HEK293 (cell line): ENCODE measurements at regions not wholly inside any gene's neighbourhood (a gene's known extent, or its start where the extent isn't known, plus 50 kb on each side); places are given as distances from the start of the nearest gene placed in this dataset.

ENCODE experiments used
- CTCF ChIA-PET: fragments of 350-600 bp; formaldehyde crosslinking; extraction: SDS; loops from one replicate; lab custom pipeline; 2021; ENCODE audit warnings: antibody characterized with exemption; lab: Yijun Ruan, JAX
- POLR2A ChIA-PET: fragments of 300-600 bp; formaldehyde crosslinking; extraction: SDS; loops from one replicate; lab custom pipeline; 2020; ENCODE audit warnings: antibody characterized with exemption, inconsistent platforms; lab: Yijun Ruan, JAX
- H3K27ac ChIP-seq: fragments of 200-500 bp; sonication (Bioruptor generic); 2 replicates; pipeline ENCODE4 v1.5.1; 2014; ENCODE audit warnings: low read depth, low read length, control low read depth, inconsistent platforms; ENCODE audit errors: extremely low read depth
- H3K36me3 ChIP-seq, 2 experiments: fragments of 200-500 bp in 1 of 2; sonication (Bioruptor generic) in 1 of 2; 1 replicate in 1 of 2; 2 replicates in 1 of 2; pipeline ENCODE4 v1.5.1; 2014 to 2017; ENCODE audit warnings: inconsistent platforms in 2 of 2, low read length in 2 of 2; ENCODE audit not compliant: control insufficient read depth in 2 of 2, insufficient read depth in 1 of 2
- H3K4me1 ChIP-seq: fragments of 200-500 bp; sonication (Bioruptor generic); 2 replicates; pipeline ENCODE4 v1.5.1; 2014; ENCODE audit warnings: mild to moderate bottlenecking, low read length, inconsistent platforms; ENCODE audit not compliant: control insufficient read depth, insufficient read depth
- H3K4me3 ChIP-seq: 2 replicates; pipeline ENCODE4 v1.5.1; 2011; ENCODE audit warnings: low read depth, mild to moderate bottlenecking, control low read depth, low read length, moderate library complexity
- H3K9me3 ChIP-seq: fragments of 200-500 bp; sonication (Bioruptor generic); 2 replicates; pipeline ENCODE4 v1.5.1; 2014; ENCODE audit warnings: low read depth, low read length, inconsistent platforms; ENCODE audit not compliant: control insufficient read depth, insufficient read depth
- ATF2 ChIP-seq: fragments of 450-650 bp; formaldehyde crosslinking; IDR thresholded peaks from 2 replicates; pipeline ENCODE4 v1.5.1; 2016; ENCODE audit warnings: missing biosample characterization, missing genetic modification characterization, low read depth
- KLF17 ChIP-seq: fragments of 450-650 bp; formaldehyde crosslinking; IDR thresholded peaks from 2 replicates; pipeline ENCODE4 v1.5.1; 2016; ENCODE audit warnings: missing biosample characterization, missing genetic modification characterization
- KLF7 ChIP-seq: fragments of 450-650 bp; formaldehyde crosslinking; IDR thresholded peaks from 2 replicates; pipeline ENCODE4 v1.5.1; 2016; ENCODE audit warnings: missing biosample characterization, missing genetic modification characterization, borderline replicate concordance
- OVOL3 ChIP-seq: fragments of 450-650 bp; formaldehyde crosslinking; IDR thresholded peaks from 2 replicates; pipeline ENCODE4 v1.5.1; 2016; ENCODE audit warnings: missing biosample characterization, missing genetic modification characterization
- REPIN1 ChIP-seq: fragments of 450-650 bp; formaldehyde crosslinking; IDR thresholded peaks from 2 replicates; pipeline ENCODE4 v1.5.1; 2017; ENCODE audit warnings: missing biosample characterization, missing genetic modification characterization, low read depth
- YY1 ChIP-seq: fragments of 450-650 bp; formaldehyde crosslinking; IDR thresholded peaks from 2 replicates; pipeline ENCODE4 v1.5.1; 2018; ENCODE audit warnings: missing biosample characterization, missing genetic modification characterization
- ZBTB26 ChIP-seq: fragments of 450-650 bp; formaldehyde crosslinking; optimal IDR thresholded peaks from 2 replicates; pipeline ENCODE3; 2016; ENCODE audit warnings: missing biosample characterization, mild to moderate bottlenecking, missing genetic modification characterization
- ZBTB8A ChIP-seq: fragments of 450-650 bp; formaldehyde crosslinking; IDR thresholded peaks from 2 replicates; pipeline ENCODE4 v1.5.1; 2016; ENCODE audit warnings: missing biosample characterization, missing genetic modification characterization
- ZFHX2 ChIP-seq: fragments of 450-650 bp; formaldehyde crosslinking; conservative IDR thresholded peaks from 2 replicates; pipeline ENCODE4 v1.5.1; 2016; ENCODE audit warnings: missing biosample characterization, missing genetic modification characterization
- ZNF133 ChIP-seq: fragments of 450-650 bp; formaldehyde crosslinking; IDR thresholded peaks from 2 replicates; pipeline ENCODE4 v1.5.1; 2016; ENCODE audit warnings: missing biosample characterization, missing genetic modification characterization
- ZNF140 ChIP-seq: fragments of 450-650 bp; formaldehyde crosslinking; IDR thresholded peaks from 2 replicates; pipeline ENCODE4 v1.5.1; 2016; ENCODE audit warnings: missing biosample characterization, missing genetic modification characterization
- ZNF175 ChIP-seq: fragments of 450-650 bp; formaldehyde crosslinking; IDR thresholded peaks from 2 replicates; pipeline ENCODE4 v1.5.1; 2016; ENCODE audit warnings: missing biosample characterization, missing genetic modification characterization
- ZNF239 ChIP-seq: fragments of 450-650 bp; formaldehyde crosslinking; IDR thresholded peaks from 2 replicates; pipeline ENCODE4 v1.5.1; 2016; ENCODE audit warnings: missing biosample characterization, missing genetic modification characterization
- ZNF248 ChIP-seq: fragments of 450-650 bp; formaldehyde crosslinking; IDR thresholded peaks from 2 replicates; pipeline ENCODE4 v1.5.1; 2017; ENCODE audit warnings: missing biosample characterization, missing genetic modification characterization
- ZNF274 ChIP-seq, 2 experiments: fragments of 200-500 bp in 1 of 2; fragments of 450-650 bp in 1 of 2; sonication (Bioruptor generic) in 1 of 2; formaldehyde crosslinking in 1 of 2; IDR thresholded peaks; 2 replicates each; pipeline versions ENCODE4 v1.5.1 to v1.6.1; 2014 to 2016; ENCODE audit warnings: borderline replicate concordance in 1 of 2, inconsistent platforms in 1 of 2, low read length in 1 of 2, missing biosample characterization in 1 of 2, missing genetic modification characterization in 1 of 2
- ZNF423 ChIP-seq: fragments of 450-650 bp; formaldehyde crosslinking; IDR thresholded peaks from 2 replicates; pipeline ENCODE4 v1.5.1; 2016; ENCODE audit warnings: missing biosample characterization, missing genetic modification characterization
- ZNF529 ChIP-seq: fragments of 450-650 bp; formaldehyde crosslinking; IDR thresholded peaks from 2 replicates; pipeline ENCODE4 v1.5.1; 2017; ENCODE audit warnings: missing genetic modification characterization, missing biosample characterization; ENCODE audit not compliant: insufficient replicate concordance
- ZNF530 ChIP-seq: fragments of 450-650 bp; formaldehyde crosslinking; IDR thresholded peaks from 2 replicates; pipeline ENCODE4 v1.5.1; 2016; ENCODE audit warnings: low read depth, missing biosample characterization, missing genetic modification characterization
- ZNF600 ChIP-seq: fragments of 450-650 bp; formaldehyde crosslinking; IDR thresholded peaks from 2 replicates; pipeline ENCODE4 v1.5.1; 2016; ENCODE audit warnings: missing biosample characterization, missing genetic modification characterization
- ZNF610 ChIP-seq: fragments of 450-650 bp; formaldehyde crosslinking; IDR thresholded peaks from 2 replicates; pipeline ENCODE4 v1.5.1; 2016; ENCODE audit warnings: missing biosample characterization, missing genetic modification characterization, borderline replicate concordance
- ZNF664 ChIP-seq: fragments of 450-650 bp; formaldehyde crosslinking; IDR thresholded peaks from 2 replicates; pipeline ENCODE4 v1.5.1; 2016; ENCODE audit warnings: missing biosample characterization, missing genetic modification characterization
- ZNF677 ChIP-seq: fragments of 450-650 bp; IDR thresholded peaks from 2 replicates; pipeline ENCODE4 v1.5.0; 2018; ENCODE audit warnings: missing biosample characterization, mild to moderate bottlenecking, missing genetic modification characterization, moderate library complexity
- ZNF830 ChIP-seq: fragments of 450-650 bp; IDR thresholded peaks from 2 replicates; pipeline ENCODE4 v1.5.0; 2018; ENCODE audit warnings: missing biosample characterization, missing genetic modification characterization, low read depth, mild to moderate bottlenecking, moderate library complexity
- ZSCAN23 ChIP-seq: fragments of 450-650 bp; formaldehyde crosslinking; IDR thresholded peaks from 2 replicates; pipeline ENCODE4 v1.5.1; 2016; ENCODE audit warnings: missing biosample characterization, missing genetic modification characterization
- TF ChIP-seq, protein P1 (sequence below): fragments of 450-650 bp; formaldehyde crosslinking; IDR thresholded peaks from 2 replicates; pipeline ENCODE4 v1.5.1; 2017; ENCODE audit warnings: missing biosample characterization, missing genetic modification characterization
- TF ChIP-seq, protein P2 (sequence below): fragments of 450-650 bp; formaldehyde crosslinking; conservative IDR thresholded peaks from 2 replicates; pipeline ENCODE4 v1.5.1; 2016; ENCODE audit warnings: low read depth, missing biosample characterization, missing genetic modification characterization

DNA sequence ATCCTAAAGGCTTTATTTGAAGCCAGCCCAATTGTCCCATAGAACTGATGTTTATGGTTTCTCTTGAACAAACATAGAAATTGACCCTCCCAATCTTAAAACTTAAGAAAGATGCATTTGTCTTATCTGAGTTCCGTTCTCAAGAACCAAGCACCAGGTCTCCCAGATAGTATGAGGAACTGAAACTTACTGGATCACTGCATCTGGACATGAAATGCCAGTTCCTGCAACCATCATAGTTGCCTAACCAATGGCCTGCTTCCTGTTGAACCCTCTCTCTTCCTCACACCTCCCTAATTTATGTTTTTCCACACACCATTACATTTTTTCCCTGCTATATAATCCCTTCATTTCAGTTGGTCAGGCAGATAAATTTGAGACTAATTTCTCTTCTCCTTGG is 478.9 kb downstream of the HTR1A start:
- ChIA-PET CTCF (no interaction called here), POLR2A (no interaction called here)
- H3K36me3 ChIP-seq: no peaks in the 10 kb centered on the region
- TF ChIP-seq ZNF423: no peak
- no peak for TF ChIP-seq ZNF677 (tag by site-specific recombination)
- no peak for TF ChIP-seq ZNF140 (tag by site-specific recombination)
- TF ChIP-seq ZSCAN23: no peak
- TF ChIP-seq ZNF175 (tag by site-specific recombination): no peak
- no peak for TF ChIP-seq ZBTB8A (tag by site-specific recombination)
- no peak for TF ChIP-seq REPIN1 (tag by site-specific recombination)
- TF ChIP-seq, protein P1, sequence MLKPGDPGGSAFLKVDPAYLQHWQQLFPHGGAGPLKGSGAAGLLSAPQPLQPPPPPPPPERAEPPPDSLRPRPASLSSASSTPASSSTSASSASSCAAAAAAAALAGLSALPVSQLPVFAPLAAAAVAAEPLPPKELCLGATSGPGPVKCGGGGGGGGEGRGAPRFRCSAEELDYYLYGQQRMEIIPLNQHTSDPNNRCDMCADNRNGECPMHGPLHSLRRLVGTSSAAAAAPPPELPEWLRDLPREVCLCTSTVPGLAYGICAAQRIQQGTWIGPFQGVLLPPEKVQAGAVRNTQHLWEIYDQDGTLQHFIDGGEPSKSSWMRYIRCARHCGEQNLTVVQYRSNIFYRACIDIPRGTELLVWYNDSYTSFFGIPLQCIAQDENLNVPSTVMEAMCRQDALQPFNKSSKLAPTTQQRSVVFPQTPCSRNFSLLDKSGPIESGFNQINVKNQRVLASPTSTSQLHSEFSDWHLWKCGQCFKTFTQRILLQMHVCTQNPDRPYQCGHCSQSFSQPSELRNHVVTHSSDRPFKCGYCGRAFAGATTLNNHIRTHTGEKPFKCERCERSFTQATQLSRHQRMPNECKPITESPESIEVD: no peak
- TF ChIP-seq OVOL3: no peak
- TF ChIP-seq KLF17 (tag by site-specific recombination): no peak
- no peak for TF ChIP-seq ZNF248 (tag by site-specific recombination)
- TF ChIP-seq ZBTB26: no peak
- no peaks in the 10 kb centered on the region for H3K9me3 ChIP-seq
- no peak overlapping the region for H3K4me3 ChIP-seq
- no peaks in the 10 kb centered on the region for H3K4me1 ChIP-seq
- no peak overlapping the region for H3K27ac ChIP-seq

DNA sequence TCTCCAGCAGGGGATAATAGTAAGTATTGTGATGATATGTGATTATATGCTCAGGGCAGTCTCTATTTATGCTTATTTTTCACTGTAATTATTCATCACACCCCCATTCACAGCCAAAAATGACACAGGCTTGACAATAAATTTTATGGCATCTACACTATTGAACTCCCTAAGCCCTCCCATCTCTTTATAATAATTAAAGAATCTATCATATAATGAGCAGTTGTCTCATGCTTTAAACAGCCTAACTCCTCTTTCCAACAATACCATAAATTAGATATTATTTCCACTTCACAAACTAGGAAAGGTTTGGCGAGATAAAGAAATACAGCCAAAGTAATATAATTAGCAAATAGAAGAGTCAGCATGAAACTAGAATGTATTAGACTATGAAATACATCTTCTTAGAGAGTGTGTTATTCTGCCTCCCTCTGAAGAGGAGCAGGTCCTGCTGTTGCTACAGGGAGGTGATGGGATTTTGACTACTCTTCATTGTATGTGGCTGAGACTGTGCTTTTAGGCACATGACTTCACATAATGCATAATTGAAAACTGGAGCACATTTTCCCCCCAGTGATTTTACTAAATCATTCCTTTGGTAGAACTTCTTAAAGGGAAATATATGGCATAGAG is 488.8 kb downstream of the HTR1A start:
- CTCF ChIA-PET: no interaction called here
- no peak for TF ChIP-seq ZSCAN23
- TF ChIP-seq YY1 (tag by site-specific recombination): no peak
- no peak for TF ChIP-seq ZNF610
- TF ChIP-seq, protein P2, sequence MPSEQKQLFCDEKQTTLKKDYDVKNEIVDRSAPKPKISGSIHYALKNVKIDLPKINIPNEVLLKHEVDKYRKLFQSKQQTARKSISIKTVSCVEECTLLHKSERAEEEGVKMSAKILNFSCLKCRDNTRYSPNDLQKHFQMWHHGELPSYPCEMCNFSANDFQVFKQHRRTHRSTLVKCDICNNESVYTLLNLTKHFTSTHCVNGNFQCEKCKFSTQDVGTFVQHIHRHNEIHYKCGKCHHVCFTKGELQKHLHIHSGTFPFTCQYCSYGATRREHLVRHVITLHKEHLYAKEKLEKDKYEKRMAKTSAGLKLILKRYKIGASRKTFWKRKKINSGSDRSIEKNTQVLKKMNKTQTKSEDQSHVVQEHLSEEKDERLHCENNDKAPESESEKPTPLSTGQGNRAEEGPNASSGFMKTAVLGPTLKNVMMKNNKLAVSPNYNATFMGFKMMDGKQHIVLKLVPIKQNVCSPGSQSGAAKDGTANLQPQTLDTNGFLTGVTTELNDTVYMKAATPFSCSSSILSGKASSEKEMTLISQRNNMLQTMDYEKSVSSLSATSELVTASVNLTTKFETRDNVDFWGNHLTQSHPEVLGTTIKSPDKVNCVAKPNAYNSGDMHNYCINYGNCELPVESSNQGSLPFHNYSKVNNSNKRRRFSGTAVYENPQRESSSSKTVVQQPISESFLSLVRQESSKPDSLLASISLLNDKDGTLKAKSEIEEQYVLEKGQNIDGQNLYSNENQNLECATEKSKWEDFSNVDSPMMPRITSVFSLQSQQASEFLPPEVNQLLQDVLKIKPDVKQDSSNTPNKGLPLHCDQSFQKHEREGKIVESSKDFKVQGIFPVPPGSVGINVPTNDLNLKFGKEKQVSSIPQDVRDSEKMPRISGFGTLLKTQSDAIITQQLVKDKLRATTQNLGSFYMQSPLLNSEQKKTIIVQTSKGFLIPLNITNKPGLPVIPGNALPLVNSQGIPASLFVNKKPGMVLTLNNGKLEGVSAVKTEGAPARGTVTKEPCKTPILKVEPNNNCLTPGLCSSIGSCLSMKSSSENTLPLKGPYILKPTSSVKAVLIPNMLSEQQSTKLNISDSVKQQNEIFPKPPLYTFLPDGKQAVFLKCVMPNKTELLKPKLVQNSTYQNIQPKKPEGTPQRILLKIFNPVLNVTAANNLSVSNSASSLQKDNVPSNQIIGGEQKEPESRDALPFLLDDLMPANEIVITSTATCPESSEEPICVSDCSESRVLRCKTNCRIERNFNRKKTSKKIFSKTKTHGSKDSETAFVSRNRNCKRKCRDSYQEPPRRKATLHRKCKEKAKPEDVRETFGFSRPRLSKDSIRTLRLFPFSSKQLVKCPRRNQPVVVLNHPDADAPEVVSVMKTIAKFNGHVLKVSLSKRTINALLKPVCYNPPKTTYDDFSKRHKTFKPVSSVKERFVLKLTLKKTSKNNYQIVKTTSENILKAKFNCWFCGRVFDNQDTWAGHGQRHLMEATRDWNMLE (tag by site-specific recombination): no peak
- no peak for TF ChIP-seq ZNF423
- no peak for TF ChIP-seq ZNF239 (tag by site-specific recombination)
- no peak for TF ChIP-seq ZNF830 (tag by site-specific recombination)
- no peak for TF ChIP-seq ZNF133 (tag by site-specific recombination)
- TF ChIP-seq ZNF664: no peak
- no peak for TF ChIP-seq KLF7
- TF ChIP-seq ATF2: no peak
- TF ChIP-seq ZNF529 (tag by site-specific recombination): no peak
- TF ChIP-seq ZNF600: no peak
- no peak for TF ChIP-seq ZNF530 (tag by site-specific recombination)
- TF ChIP-seq ZNF274 (IDR thresholded peaks at IDR 0.05; ENCODE audit: low read length): no peak
- no peak for TF ChIP-seq ZNF274 (tag by site-specific recombination; IDR thresholded peaks at IDR 0.05; ENCODE audit: borderline replicate concordance)
- TF ChIP-seq ZFHX2 (tag by site-specific recombination): no peak

More for the DNA sequence above, 488.8 kb downstream of the HTR1A start:
- Histone ChIP-seq H3K4me3 (no peak overlapping the region), H3K9me3 (no peaks in the 10 kb centered on the region), H3K4me1 (no peaks in the 10 kb centered on the region), H3K36me3 (no peaks in the 10 kb centered on the region), H3K27ac (no peak overlapping the region)
- POLR2A ChIA-PET: no interaction called here
